ENCODE measurements at regions not wholly inside any gene's neighbourhood (a gene's known extent, or its start where the extent isn't known, plus 50 kb on each side); places are given as distances from the start of the nearest gene placed in this dataset.
"Not testable (repeated sequence)": the region's sequence is repeated elsewhere in the genome, so short reads cannot be mapped to it uniquely, and the experiment has no call there.

GRCh38 chrX:121169099-121170035, 122.0 kb downstream of the GLUD2 start:
- DNase-seq (ENCODE audit: low spot score), result no peak

GRCh38 chrX:121172703-121173102, 125.3 kb downstream of the GLUD2 start:
- DNase-seq (ENCODE audit: low spot score), result no peak

- DNase-seq (ENCODE audit: low spot score), result no peak
Observed at GRCh38 chrX:121179972-121180371, 132.6 kb downstream of the GLUD2 start.

- DNase-seq (ENCODE audit: low spot score), result no peak
Observed at GRCh38 chrX:121191779-121192178, 144.4 kb downstream of the GLUD2 start.

GRCh38 chrX:121195719-121196118, 148.3 kb downstream of the GLUD2 start:
- DNase-seq (ENCODE audit: low spot score), result no peak

GRCh38 chrX:121196872-121197444, 149.5 kb downstream of the GLUD2 start:
- DNase-seq (ENCODE audit: low spot score), result not testable (repeated sequence)

GRCh38 chrX:121208563-121208962, 161.2 kb downstream of the GLUD2 start:
- no peak for DNase-seq (ENCODE audit: low spot score)

- DNase-seq (ENCODE audit: low spot score), result no peak
Observed at GRCh38 chrX:121216641-121217374, 169.4 kb downstream of the GLUD2 start.

- no peak for DNase-seq (ENCODE audit: low spot score)
Observed at GRCh38 chrX:121221322-121221977, 174.0 kb downstream of the GLUD2 start.

GRCh38 chrX:121227888-121228287, 180.5 kb downstream of the GLUD2 start:
- no peak for DNase-seq (ENCODE audit: low spot score)

- DNase-seq (ENCODE audit: low spot score), result no peak
Observed at GRCh38 chrX:121231566-121232358, 184.4 kb downstream of the GLUD2 start.

- DNase-seq (ENCODE audit: low spot score), result no peak
Observed at GRCh38 chrX:121236040-121236439, 188.6 kb downstream of the GLUD2 start.

GRCh38 chrX:121238093-121238492, 190.7 kb downstream of the GLUD2 start:
- no peak for DNase-seq (ENCODE audit: low spot score)

GRCh38 chrX:121244511-121244910, 197.1 kb downstream of the GLUD2 start:
- no peak for DNase-seq (ENCODE audit: low spot score)

- DNase-seq (ENCODE audit: low spot score), result no peak
Observed at GRCh38 chrX:121245763-121246162, 198.4 kb downstream of the GLUD2 start.

GRCh38 chrX:121254336-121254735, 206.9 kb downstream of the GLUD2 start:
- no peak for DNase-seq (ENCODE audit: low spot score)

- no peak for DNase-seq (ENCODE audit: low spot score)
Observed at GRCh38 chrX:121256647-121257046, 209.2 kb downstream of the GLUD2 start.

- DNase-seq (ENCODE audit: low spot score), result no peak
Observed at GRCh38 chrX:121258545-121258944, 211.1 kb downstream of the GLUD2 start.

- DNase-seq (ENCODE audit: low spot score), result no peak
Observed at GRCh38 chrX:121259170-121259569, 211.8 kb downstream of the GLUD2 start.

GRCh38 chrX:121260596-121261240, 213.3 kb downstream of the GLUD2 start:
- DNase-seq (ENCODE audit: low spot score), result no peak

- DNase-seq (ENCODE audit: low spot score), result no peak
Observed at GRCh38 chrX:121283921-121284320, 236.5 kb downstream of the GLUD2 start.
